ENCODE measurements at regions not wholly inside any gene's neighbourhood (a gene's known extent, or its start where the extent isn't known, plus 50 kb on each side); places are given as distances from the start of the nearest gene placed in this dataset.

DNA sequence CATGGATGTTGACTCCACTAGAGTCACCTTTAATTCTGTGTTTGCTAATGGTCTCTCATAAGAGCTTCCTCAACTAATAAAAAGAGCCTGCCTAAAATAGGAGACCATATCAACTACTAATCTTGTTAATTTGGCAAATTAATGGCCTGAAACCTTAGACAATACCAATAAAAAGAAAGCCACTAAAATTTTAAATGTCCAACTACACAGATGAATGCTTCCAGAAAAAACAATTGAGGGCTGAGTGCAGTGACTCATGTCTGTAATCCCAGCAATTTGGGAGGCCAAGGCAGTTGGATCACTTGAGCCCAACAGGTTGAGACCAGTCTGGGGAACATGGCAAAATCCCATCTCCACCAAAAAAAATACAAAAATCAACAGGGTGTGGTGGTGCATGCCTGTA, 230.9 kb downstream of the NSUN3 start:
- H3K36me3 ChIP-seq (ENCODE audit: insufficient read depth, low read length): no peaks in the 10 kb centered on the region
- H3K4me1 ChIP-seq (ENCODE audit: insufficient read depth, low read length): no peaks in the 10 kb centered on the region
- H3K4me3 ChIP-seq (ENCODE audit: low read length): no peak overlapping the region
- Mint-ChIP-seq H3K4me3 (no peak overlapping the region), H3K36me3 (ENCODE audit: low read depth) (no peaks in the 10 kb centered on the region), H3K9me3 (no peaks in the 10 kb centered on the region), H3K4me1 (ENCODE audit: low read depth) (no peaks in the 10 kb centered on the region), H3K27me3 (no peaks in the 10 kb centered on the region), H3K27ac (no peak overlapping the region)
- ChIA-PET CTCF (no interaction called here), POLR2A (no interaction called here)
- no peak overlapping the region for H3K27ac ChIP-seq (ENCODE audit: low read depth in 1 of 2, low read length in 2 of 2)
- H3K9me3 ChIP-seq (ENCODE audit: control insufficient read depth in 1 of 2, insufficient read depth in 1 of 2, low read length in 2 of 2): no peaks in the 10 kb centered on the region
- no peak for DNase-seq
- H3K27me3 ChIP-seq (ENCODE audit: control insufficient read depth in 1 of 2, insufficient read depth in 2 of 2, low read length in 2 of 2): no peaks in the 10 kb centered on the region
- ATAC-seq (ENCODE audit: poor library complexity): no peak
- intact Hi-C loops (cut with DNase I, micrococcal nuclease): no loop called here
- TF ChIP-seq, protein P1, sequence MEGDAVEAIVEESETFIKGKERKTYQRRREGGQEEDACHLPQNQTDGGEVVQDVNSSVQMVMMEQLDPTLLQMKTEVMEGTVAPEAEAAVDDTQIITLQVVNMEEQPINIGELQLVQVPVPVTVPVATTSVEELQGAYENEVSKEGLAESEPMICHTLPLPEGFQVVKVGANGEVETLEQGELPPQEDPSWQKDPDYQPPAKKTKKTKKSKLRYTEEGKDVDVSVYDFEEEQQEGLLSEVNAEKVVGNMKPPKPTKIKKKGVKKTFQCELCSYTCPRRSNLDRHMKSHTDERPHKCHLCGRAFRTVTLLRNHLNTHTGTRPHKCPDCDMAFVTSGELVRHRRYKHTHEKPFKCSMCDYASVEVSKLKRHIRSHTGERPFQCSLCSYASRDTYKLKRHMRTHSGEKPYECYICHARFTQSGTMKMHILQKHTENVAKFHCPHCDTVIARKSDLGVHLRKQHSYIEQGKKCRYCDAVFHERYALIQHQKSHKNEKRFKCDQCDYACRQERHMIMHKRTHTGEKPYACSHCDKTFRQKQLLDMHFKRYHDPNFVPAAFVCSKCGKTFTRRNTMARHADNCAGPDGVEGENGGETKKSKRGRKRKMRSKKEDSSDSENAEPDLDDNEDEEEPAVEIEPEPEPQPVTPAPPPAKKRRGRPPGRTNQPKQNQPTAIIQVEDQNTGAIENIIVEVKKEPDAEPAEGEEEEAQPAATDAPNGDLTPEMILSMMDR (IDR thresholded peaks at IDR 0.05): no peak

DNA sequence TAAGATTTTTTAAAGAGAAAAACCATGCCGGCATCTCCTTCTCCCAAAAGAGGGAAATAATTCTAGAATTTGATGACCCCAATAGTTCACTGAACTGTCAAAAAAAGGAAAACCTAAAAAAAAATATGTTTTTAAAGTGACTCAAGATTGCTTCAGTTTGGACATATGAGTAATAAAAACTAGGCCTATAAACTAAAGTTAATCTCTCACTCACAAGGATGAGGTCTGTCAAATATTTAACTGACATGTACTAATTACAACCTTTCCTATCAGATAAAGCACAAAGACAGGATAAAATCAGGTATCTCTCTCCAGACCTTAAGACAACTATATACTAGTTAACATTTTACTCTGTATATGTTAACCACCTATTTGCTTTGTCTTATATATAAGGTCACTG, 231.9 kb downstream of the NSUN3 start:
- no peak for ATAC-seq (ENCODE audit: poor library complexity)
- H3K36me3 Mint-ChIP-seq (ENCODE audit: low read depth): no peaks in the 10 kb centered on the region
- intact Hi-C loops (cut with DNase I, micrococcal nuclease): no loop called here

DNA sequence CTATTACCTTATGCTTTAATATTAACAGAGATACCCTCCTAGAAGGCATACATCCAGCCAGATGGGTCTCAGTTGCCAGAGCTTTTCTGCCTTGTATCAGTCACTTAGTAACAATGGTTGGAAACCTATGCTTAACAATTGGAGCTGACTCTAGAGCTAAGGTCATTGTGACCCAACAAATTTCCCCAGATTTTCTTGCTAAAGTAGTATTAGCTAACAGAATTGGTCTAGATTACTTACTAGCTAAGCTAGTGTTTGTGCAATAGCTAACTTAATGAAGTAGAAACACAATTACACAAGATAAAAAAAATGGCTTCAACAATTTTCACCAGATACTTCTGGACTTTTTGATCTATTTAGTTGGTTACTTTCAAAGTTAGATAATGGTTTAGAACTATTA, 236.9 kb downstream of the NSUN3 start:
- H3K36me3 Mint-ChIP-seq (ENCODE audit: low read depth): no peaks in the 10 kb centered on the region
- H3K4me3 Mint-ChIP-seq: no peak overlapping the region
- ATAC-seq (ENCODE audit: poor library complexity): no peak
- H3K4me1 Mint-ChIP-seq (ENCODE audit: low read depth): no peaks in the 10 kb centered on the region
- H3K27me3 ChIP-seq (ENCODE audit: control insufficient read depth in 1 of 2, insufficient read depth in 2 of 2, low read length in 2 of 2): no peaks in the 10 kb centered on the region
- peaks cover 4% of the 10 kb centered on the region for H3K9me3 Mint-ChIP-seq
- intact Hi-C loops (cut with DNase I, micrococcal nuclease): no loop called here
- no peaks in the 10 kb centered on the region for H3K4me1 ChIP-seq (ENCODE audit: insufficient read depth, low read length)
- POLR2A ChIA-PET: no interaction called here
- TF ChIP-seq, protein P1 (IDR thresholded peaks at IDR 0.05): no peak
- no peaks in the 10 kb centered on the region for H3K36me3 ChIP-seq (ENCODE audit: insufficient read depth, low read length)
- CTCF ChIA-PET: no interaction called here
- no peak overlapping the region for H3K27ac Mint-ChIP-seq
- H3K4me3 ChIP-seq (ENCODE audit: low read length): no peak overlapping the region
- H3K27me3 Mint-ChIP-seq: no peaks in the 10 kb centered on the region
- no peak for DNase-seq
- H3K9me3 ChIP-seq (ENCODE audit: control insufficient read depth in 1 of 2, insufficient read depth in 1 of 2, low read length in 2 of 2): no peaks in the 10 kb centered on the region
- no peak overlapping the region for H3K27ac ChIP-seq (ENCODE audit: low read depth in 1 of 2, low read length in 2 of 2)

More for the DNA sequence above, 231.9 kb downstream of the NSUN3 start:
- Histone ChIP-seq H3K4me1 (ENCODE audit: insufficient read depth, low read length) (no peaks in the 10 kb centered on the region), H3K27ac (ENCODE audit: low read depth in 1 of 2, low read length in 2 of 2) (no peak overlapping the region), H3K4me3 (ENCODE audit: low read length) (no peak overlapping the region), H3K36me3 (ENCODE audit: insufficient read depth, low read length) (no peaks in the 10 kb centered on the region), H3K27me3 (ENCODE audit: control insufficient read depth in 1 of 2, insufficient read depth in 2 of 2, low read length in 2 of 2) (no peaks in the 10 kb centered on the region), H3K9me3 (ENCODE audit: control insufficient read depth in 1 of 2, insufficient read depth in 1 of 2, low read length in 2 of 2) (no peaks in the 10 kb centered on the region)
- DNase-seq: no peak
- POLR2A ChIA-PET: no interaction called here
- CTCF ChIA-PET: no interaction called here
- H3K4me3 Mint-ChIP-seq: no peak overlapping the region
- H3K9me3 Mint-ChIP-seq: no peaks in the 10 kb centered on the region
- no peaks in the 10 kb centered on the region for H3K27me3 Mint-ChIP-seq
- TF ChIP-seq, protein P1 (IDR thresholded peaks at IDR 0.05): no peak
- no peak overlapping the region for H3K27ac Mint-ChIP-seq
- no peaks in the 10 kb centered on the region for H3K4me1 Mint-ChIP-seq (ENCODE audit: low read depth)
